Mesothelial cell of epicardium (in vitro differentiated cells): ENCODE measurements at regions not wholly inside any gene's neighbourhood (a gene's known extent, or its start where the extent isn't known, plus 50 kb on each side); places are given as distances from the start of the nearest gene placed in this dataset.
"Not testable (repeated sequence)": the region's sequence is repeated elsewhere in the genome, so short reads cannot be mapped to it uniquely, and the experiment has no call there.

Experiments
- DNase-seq, 2 experiments: peaks; one replicate each; pipeline ENCODE4 v3.0.0; 2021; ENCODE audit warnings: low spot score in 2 of 2; ENCODE audit not compliant: unreplicated experiment in 2 of 2
- H3K27ac Mint-ChIP-seq: 2 replicates; pipeline ENCODE4 v1.8.0; 2021; ENCODE audit warnings: mixed read lengths
- H3K27me3 Mint-ChIP-seq: 2 replicates; pipeline ENCODE4 v1.8.0; 2021; ENCODE audit warnings: low read depth, mixed read lengths
- H3K36me3 Mint-ChIP-seq: 2 replicates; pipeline ENCODE4 v1.8.0; 2021; ENCODE audit warnings: mixed read lengths
- H3K4me1 Mint-ChIP-seq: 2 replicates; pipeline ENCODE4 v1.8.0; 2021; ENCODE audit warnings: mixed read lengths
- H3K4me3 Mint-ChIP-seq: 2 replicates; pipeline ENCODE4 v1.8.0; 2021; ENCODE audit warnings: mild to moderate bottlenecking, moderate library complexity, mixed read lengths
- H3K9me3 Mint-ChIP-seq: 2 replicates; pipeline ENCODE4 v1.8.0; 2021; ENCODE audit warnings: mixed read lengths
- TF ChIP-seq, protein P1 (sequence below): fragments of 200-600 bp; sonication (generic); IDR thresholded peaks from one replicate; pipeline ENCODE4 v1.5.0; 2021; ENCODE audit warnings: antibody characterized with exemption; ENCODE audit not compliant: unreplicated experiment

DNA sequence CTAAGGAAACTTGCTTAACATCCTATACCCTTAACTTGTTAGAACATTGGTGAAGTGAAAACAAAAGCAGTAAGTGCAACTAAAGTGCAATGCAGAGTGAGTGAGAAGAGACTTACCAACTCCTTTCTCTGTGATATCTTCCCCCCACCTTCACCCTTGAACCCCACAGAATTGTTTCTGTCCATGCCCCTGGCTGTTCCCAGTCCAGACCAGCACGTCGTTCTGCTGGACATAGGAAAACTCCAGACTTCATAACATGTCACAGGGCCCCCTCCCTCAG lies 91.9 kb downstream of the DAD1 start:
- Mint-ChIP-seq H3K27me3 (peaks cover 46% of the 10 kb centered on the region), H3K9me3 (no peaks in the 10 kb centered on the region), H3K27ac (no peak overlapping the region), H3K4me1 (peaks cover 26% of the 10 kb centered on the region), H3K4me3 (no peak overlapping the region), H3K36me3 (no peaks in the 10 kb centered on the region)
- DNase-seq = no peak
- TF ChIP-seq, protein P1, sequence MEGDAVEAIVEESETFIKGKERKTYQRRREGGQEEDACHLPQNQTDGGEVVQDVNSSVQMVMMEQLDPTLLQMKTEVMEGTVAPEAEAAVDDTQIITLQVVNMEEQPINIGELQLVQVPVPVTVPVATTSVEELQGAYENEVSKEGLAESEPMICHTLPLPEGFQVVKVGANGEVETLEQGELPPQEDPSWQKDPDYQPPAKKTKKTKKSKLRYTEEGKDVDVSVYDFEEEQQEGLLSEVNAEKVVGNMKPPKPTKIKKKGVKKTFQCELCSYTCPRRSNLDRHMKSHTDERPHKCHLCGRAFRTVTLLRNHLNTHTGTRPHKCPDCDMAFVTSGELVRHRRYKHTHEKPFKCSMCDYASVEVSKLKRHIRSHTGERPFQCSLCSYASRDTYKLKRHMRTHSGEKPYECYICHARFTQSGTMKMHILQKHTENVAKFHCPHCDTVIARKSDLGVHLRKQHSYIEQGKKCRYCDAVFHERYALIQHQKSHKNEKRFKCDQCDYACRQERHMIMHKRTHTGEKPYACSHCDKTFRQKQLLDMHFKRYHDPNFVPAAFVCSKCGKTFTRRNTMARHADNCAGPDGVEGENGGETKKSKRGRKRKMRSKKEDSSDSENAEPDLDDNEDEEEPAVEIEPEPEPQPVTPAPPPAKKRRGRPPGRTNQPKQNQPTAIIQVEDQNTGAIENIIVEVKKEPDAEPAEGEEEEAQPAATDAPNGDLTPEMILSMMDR = no peak

DNA sequence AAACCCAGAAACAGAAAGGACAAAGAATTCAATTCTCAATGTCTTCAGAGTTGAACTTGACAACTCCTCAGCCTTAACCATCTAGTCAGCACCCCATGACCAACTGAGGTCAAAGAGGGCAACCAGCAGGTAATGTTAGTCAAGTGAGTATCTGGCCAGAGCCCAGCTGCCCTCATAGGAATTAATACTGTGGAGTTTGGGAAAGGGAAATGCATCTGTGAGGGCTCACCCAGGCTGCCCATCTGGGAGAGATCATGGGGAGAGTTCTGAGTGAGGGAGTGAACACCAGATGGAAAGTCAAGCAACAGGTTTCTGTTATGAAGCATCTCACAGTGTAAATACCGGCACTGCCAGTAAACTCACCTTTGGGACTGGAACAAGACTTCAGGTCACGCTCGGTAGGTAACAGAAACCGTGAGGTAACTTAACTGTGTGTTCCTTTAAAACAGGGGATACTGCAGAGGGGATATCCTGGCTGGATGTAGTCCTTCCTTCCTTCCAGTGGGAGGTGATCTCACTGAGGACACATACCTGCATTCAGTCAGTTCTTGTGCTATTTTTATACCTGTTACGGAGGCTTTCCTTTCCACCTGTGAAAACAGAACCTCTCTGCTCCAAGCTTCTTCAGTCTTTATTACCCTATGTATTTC lies 94.4 kb downstream of the DAD1 start:
- no peak overlapping the region for H3K27ac Mint-ChIP-seq
- DNase-seq = no peak
- H3K36me3 Mint-ChIP-seq = no peaks in the 10 kb centered on the region
- H3K4me3 Mint-ChIP-seq = no peak overlapping the region
- H3K9me3 Mint-ChIP-seq = no peaks in the 10 kb centered on the region
- TF ChIP-seq, protein P1 = no peak
- peaks cover 39% of the 10 kb centered on the region for H3K4me1 Mint-ChIP-seq
- peaks cover 54% of the 10 kb centered on the region for H3K27me3 Mint-ChIP-seq

DNA sequence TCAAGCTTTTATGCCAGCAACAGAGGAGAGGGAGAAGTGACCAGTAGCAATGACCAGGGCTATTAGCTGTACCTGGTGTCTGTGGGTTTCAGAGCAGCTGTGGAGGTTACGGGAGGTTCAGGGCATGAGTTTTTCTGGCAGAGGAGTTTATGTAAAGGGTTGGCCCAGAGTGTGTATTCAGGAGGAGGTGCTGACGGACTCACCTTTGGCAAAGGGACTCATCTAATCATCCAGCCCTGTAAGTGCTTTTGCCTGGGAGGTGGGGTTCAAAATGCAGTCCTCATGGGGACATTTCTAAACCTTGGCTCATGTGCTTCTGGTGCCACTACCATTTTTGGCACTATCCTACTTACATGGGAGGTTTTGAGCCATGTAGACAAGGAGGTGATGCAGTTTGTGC lies 95.3 kb downstream of the DAD1 start:
- no peak for DNase-seq
- TF ChIP-seq, protein P1 = no peak
- Mint-ChIP-seq H3K4me1 (peaks cover 37% of the 10 kb centered on the region), H3K9me3 (no peaks in the 10 kb centered on the region), H3K27ac (no peak overlapping the region), H3K27me3 (peaks cover 60% of the 10 kb centered on the region), H3K4me3 (no peak overlapping the region), H3K36me3 (no peaks in the 10 kb centered on the region)

DNA sequence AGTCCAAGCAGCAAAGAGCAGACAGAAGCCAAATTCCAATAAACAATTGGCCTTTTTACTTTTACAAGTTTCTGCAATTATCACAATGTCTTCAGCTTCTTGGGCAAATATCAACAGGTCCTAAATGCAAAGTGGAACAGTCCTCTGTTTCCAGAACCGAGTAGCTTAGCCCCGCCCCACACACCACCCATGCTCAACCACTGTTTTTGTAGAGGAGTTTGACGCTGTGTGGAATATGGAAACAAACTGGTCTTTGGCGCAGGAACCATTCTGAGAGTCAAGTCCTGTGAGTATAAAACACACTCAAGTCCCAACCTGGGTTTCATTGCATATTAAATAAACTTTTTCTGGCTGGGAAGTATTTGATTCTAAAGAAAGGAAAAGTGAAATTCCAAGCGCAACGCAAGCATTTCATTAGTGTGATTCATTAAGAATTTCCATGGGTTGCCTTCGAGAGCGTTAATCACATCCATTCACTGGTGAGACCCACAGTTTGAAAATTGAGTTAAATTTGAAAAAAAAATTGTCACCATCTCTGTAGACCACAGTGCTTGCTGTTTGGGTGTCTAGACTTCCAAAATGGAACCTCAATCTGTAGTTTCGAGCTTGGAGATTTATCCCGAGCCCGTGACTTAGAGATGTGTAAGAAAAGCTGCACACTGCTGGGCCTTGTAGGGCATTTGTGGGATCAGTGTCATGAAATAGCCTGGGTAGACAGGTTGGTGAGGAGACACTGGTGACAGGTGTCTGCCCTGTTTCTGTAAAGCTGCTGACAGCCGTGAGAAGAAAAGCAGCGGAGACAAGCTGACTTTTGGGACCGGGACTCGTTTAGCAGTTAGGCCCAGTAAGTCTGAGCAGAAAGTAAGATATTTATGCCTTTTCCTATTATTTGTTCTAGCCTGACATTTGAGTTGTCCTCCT lies 96.1 kb downstream of the DAD1 start:
- DNase-seq = no peak
- H3K36me3 Mint-ChIP-seq = no peaks in the 10 kb centered on the region
- no peak overlapping the region for H3K27ac Mint-ChIP-seq
- H3K4me3 Mint-ChIP-seq = no peak overlapping the region
- TF ChIP-seq, protein P1 = no peak
- H3K9me3 Mint-ChIP-seq = no peaks in the 10 kb centered on the region
- peaks cover 36% of the 10 kb centered on the region for H3K4me1 Mint-ChIP-seq
- peaks cover 68% of the 10 kb centered on the region for H3K27me3 Mint-ChIP-seq

DNA sequence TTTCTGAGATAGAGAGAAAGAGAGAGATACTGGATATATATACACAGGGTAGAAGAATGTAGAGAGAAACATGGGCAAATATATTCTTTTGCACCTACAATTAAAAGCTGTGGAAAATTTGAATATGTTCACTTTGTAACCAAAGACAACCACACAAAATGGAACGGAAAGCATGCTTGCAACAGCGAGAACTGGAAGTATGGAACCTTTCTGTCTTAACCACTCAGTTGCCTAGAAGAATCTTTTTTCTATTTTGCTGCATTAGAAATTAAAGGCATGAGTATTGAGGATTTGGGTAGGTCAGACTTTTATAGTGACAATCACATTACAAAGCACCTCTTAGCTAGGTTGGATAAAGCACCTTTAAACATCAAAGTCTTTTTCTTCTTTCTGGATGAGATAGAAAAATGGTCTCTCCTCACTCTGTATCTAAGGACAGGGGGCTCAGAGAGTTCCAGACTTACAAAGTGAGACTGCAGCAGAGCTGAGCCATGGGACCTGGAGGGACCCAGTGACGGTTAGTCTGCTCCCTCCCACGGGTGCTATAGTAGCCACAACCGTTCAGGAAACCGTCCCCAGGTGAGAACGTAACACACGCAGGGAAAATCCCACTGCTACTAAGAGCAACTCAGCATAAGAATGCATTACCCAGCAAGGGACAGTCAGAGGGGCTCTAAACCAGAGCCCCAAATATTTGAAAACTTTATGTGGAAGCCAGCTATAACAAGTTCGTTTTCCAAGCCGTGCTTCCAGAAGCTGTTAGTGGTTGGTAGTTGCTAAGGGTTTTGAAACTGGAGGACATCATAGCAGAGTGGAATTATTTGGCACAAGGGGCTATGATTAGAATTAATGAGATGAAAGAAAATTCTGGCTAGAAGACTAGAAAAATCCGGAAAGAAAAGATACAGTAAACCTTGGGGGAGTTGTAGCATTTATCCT lies 97.1 kb downstream of the DAD1 start:
- Mint-ChIP-seq H3K9me3 (no peaks in the 10 kb centered on the region), H3K4me1 (peaks cover 30% of the 10 kb centered on the region), H3K4me3 (no peak overlapping the region), H3K36me3 (no peaks in the 10 kb centered on the region), H3K27ac (no peak overlapping the region), H3K27me3 (peaks cover 76% of the 10 kb centered on the region)
- DNase-seq = no peak
- TF ChIP-seq, protein P1 = no peak

DNA sequence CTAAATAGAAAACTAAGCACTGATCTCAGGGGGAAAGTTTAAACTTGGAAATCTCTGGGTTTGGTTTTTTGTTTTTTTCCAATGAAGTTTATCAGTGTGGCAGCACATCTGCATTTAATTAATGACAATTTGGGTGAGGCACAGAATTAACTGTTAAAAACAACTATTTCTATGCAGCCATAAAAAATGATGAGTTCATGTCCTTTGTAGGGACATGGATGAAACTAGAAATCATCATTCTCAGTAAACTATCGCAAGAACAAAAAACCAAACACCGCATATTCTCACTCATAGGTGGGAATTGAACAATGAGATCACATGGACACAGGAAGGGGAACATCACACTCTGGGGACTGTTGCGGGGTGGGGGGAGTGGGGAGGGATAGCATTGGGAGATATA lies 98.0 kb downstream of the DAD1 start:
- H3K36me3 Mint-ChIP-seq, DNase-seq, H3K4me3 Mint-ChIP-seq, H3K27ac Mint-ChIP-seq, H3K9me3 Mint-ChIP-seq: not testable (repeated sequence)
- Mint-ChIP-seq H3K4me1 (peaks cover 35% of the 10 kb centered on the region), H3K27me3 (peaks cover 76% of the 10 kb centered on the region)
